Tibial nerve (tissue), 4 donors: ENCODE measurements at regions not wholly inside any gene's neighbourhood (a gene's known extent, or its start where the extent isn't known, plus 50 kb on each side); places are given as distances from the start of the nearest gene placed in this dataset.
"Not testable (repeated sequence)": the region's sequence is repeated elsewhere in the genome, so short reads cannot be mapped to it uniquely, and the experiment has no call there.

ENCODE experiments used
- DNase-seq, 2 donors: peaks; one replicate each; pipeline ENCODE4 v3.0.0-alpha.2; 2019; ENCODE audit warnings: low spot score in 2 of 2
- H3K27ac ChIP-seq, 4 donors: fragments of 200-600 bp; sonication (generic) in 3 of 4; one replicate each; pipeline ENCODE4 v1.5.1; 2017 to 2019; ENCODE audit warnings: mild to moderate bottlenecking in 1 of 4
- H3K27me3 ChIP-seq, 2 donors: fragments of 200-600 bp; sonication (generic) in 1 of 2; one replicate each; pipeline versions ENCODE4 v1.5.1 to v1.6.0; 2017 to 2019
- H3K36me3 ChIP-seq, 3 donors: fragments of 200-600 bp; sonication (generic); one replicate each; pipeline ENCODE4 v1.5.1; 2018 to 2019
- H3K4me1 ChIP-seq, 4 donors: fragments of 200-600 bp; sonication (generic) in 3 of 4; one replicate each; pipeline ENCODE4 v1.5.1; 2017 to 2019
- H3K4me3 ChIP-seq, 4 donors: fragments of 200-600 bp; sonication (generic) in 3 of 4; one replicate each; pipeline ENCODE4 v1.5.1; 2017 to 2019; ENCODE audit warnings: mild to moderate bottlenecking in 1 of 4, moderate library complexity in 1 of 4
- H3K9me3 ChIP-seq, 4 donors: fragments of 200-600 bp; sonication (generic) in 3 of 4; one replicate each; pipeline ENCODE4 v1.5.1; 2017 to 2019
- WGBS, 2 donors: methylation state at CpG; one replicate each; pipeline ENCODE4 v1.1.5; 2018; 5-methylcytosine and 5-hydroxymethylcytosine counted together

DNA sequence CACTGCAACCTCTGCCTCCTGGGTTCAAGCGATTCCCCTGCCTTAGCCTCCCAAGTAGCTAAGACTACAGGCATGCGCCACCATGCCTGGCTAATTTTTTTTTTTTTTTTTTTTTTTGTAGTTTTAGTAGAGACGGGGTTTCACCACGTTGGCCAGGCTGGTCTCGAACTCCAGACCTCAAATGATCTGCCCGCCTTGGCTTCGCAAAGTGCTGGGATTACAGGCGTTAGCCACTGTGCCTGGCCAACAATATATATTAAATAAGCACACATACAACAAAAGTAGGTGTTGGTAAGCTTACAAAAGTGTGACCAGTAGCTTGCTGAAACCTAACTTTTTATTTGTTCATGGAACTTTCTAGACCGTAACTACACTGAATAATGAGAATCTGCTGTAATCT, 117.1 kb upstream of the SERF1B start:
- not testable (repeated sequence) for H3K4me1 ChIP-seq, H3K4me3 ChIP-seq, H3K27ac ChIP-seq, H3K36me3 ChIP-seq, H3K9me3 ChIP-seq, H3K27me3 ChIP-seq
- peak in 1 of 2 donors; percentile 2 for DNase-seq
- 97 to 100% methylated on average over 4 to 6 of the region's 9 CpGs for WGBS, 2 donors

DNA sequence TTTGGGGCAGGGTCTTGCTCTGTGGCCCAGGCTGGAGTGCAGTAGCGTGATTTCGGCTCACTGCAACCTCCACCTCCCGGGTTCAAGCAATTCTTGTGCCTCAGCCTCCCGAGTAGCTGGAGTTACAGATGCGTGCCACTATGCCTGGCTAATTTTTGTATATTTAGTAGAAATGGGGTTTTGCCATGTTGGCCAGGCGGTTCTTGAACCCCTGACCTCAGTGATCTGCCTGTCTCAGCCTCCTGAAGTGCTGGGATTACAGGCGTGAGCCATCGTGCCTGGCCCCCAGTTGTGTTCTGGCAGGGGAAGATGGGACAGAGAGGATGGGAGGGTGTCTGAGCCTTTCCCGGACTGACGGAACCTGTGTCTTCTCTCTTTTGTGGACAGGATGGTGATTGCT, 111.3 kb upstream of the SERF1B start:
- H3K4me1 ChIP-seq, result not testable (repeated sequence)

More for the DNA sequence above, 111.3 kb upstream of the SERF1B start:
- not testable (repeated sequence) for H3K4me3 ChIP-seq, H3K36me3 ChIP-seq, H3K27me3 ChIP-seq, H3K27ac ChIP-seq, H3K9me3 ChIP-seq
- WGBS, 2 donors, result 92% methylated on average over 5 of the region's 10 CpGs; no CpG with 5 or more reads in 1 of the 2 donors
- peak in 1 of 2 donors; percentile 3 for DNase-seq
